Activated CD4-positive, alpha-beta memory T cell treated with anti-CD3 and anti-CD28 coated beads for 36 hours (primary cell): ENCODE measurements at regions not wholly inside any gene's neighbourhood (a gene's known extent, or its start where the extent isn't known, plus 50 kb on each side); places are given as distances from the start of the nearest gene placed in this dataset.

Experiments
- CTCF ChIA-PET: fragments of 350-600 bp; sonication (Branson Sonifier 250); formaldehyde crosslinking; loops from one replicate; lab custom pipeline; 2021; ENCODE audit warnings: antibody characterized with exemption, inconsistent platforms; lab: Charles Lee
- POLR2A ChIA-PET: fragments of 350-600 bp; sonication (Branson Sonifier 250); formaldehyde crosslinking; loops from one replicate; lab custom pipeline; 2021; ENCODE audit warnings: antibody characterized with exemption; lab: Charles Lee
- DNase-seq: peaks from one replicate; pipeline ENCODE4 v3.0.0-alpha.2; 2020
- H3K27ac Mint-ChIP-seq: one replicate; pipeline ENCODE4 v1.8.0; 2021; ENCODE audit warnings: mixed read lengths
- H3K27me3 Mint-ChIP-seq: one replicate; pipeline ENCODE4 v1.8.0; 2021; ENCODE audit warnings: mixed read lengths
- H3K36me3 Mint-ChIP-seq: one replicate; pipeline ENCODE4 v1.8.0; 2021; ENCODE audit warnings: mixed read lengths
- H3K4me1 Mint-ChIP-seq: one replicate; pipeline ENCODE4 v1.8.0; 2021; ENCODE audit warnings: low read depth, mixed read lengths
- H3K4me3 Mint-ChIP-seq: one replicate; pipeline ENCODE4 v1.8.0; 2021; ENCODE audit warnings: mild to moderate bottlenecking, mixed read lengths
- H3K9me3 Mint-ChIP-seq: one replicate; pipeline ENCODE4 v1.8.0; 2021; ENCODE audit warnings: mixed read lengths
- intact Hi-C: fragments of 100-400 bp; cut with micrococcal nuclease; formaldehyde crosslinking; loops from one replicate; pipeline ENCODE4 v1.15.1; 2023

GRCh38 chr20:7301807-7302206 lies 534.3 kb downstream of the BMP2 start:
- DNase-seq: no peak
- CTCF ChIA-PET: no interaction called here
- no peak overlapping the region for H3K4me3 Mint-ChIP-seq
- POLR2A ChIA-PET: no interaction called here
- intact Hi-C loops: no loop called here
- peaks cover 18% of the 10 kb centered on the region for H3K9me3 Mint-ChIP-seq
- H3K27ac Mint-ChIP-seq: no peak overlapping the region
- H3K36me3 Mint-ChIP-seq: no peaks in the 10 kb centered on the region
- no peaks in the 10 kb centered on the region for H3K27me3 Mint-ChIP-seq
- H3K4me1 Mint-ChIP-seq: no peaks in the 10 kb centered on the region

- no peaks in the 10 kb centered on the region for H3K27me3 Mint-ChIP-seq
- no peak for DNase-seq
- POLR2A ChIA-PET: no interaction called here
- CTCF ChIA-PET: no interaction called here
- H3K4me1 Mint-ChIP-seq: no peaks in the 10 kb centered on the region
- no peaks in the 10 kb centered on the region for H3K36me3 Mint-ChIP-seq
- no peak overlapping the region for H3K4me3 Mint-ChIP-seq
- no peak overlapping the region for H3K27ac Mint-ChIP-seq
- intact Hi-C loops: no loop called here
- H3K9me3 Mint-ChIP-seq: peaks cover 19% of the 10 kb centered on the region
Measured at GRCh38 chr20:7302250-7302649, 534.8 kb downstream of the BMP2 start.

DNA sequence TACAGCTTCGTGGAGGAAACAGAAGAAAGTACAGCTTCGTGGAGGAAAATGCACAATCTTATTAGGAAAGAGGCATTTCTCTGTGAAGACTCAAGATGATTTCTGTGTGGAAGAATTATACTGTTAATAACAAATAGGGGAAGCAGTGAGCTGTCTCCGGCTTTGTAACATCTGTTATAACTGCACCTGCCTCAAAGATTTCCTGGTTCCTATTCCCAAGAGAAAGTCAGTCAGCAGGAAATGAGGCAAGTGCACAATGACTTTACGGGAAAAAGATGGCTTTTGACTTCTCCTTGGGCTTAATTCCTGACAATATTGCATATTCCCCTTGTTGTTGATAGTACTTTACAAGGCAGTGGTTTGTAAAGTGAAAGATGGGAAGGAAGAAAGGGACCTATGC lies 538.5 kb downstream of the BMP2 start:
- Mint-ChIP-seq H3K9me3 (peaks cover 13% of the 10 kb centered on the region), H3K36me3 (no peaks in the 10 kb centered on the region), H3K27ac (no peak overlapping the region), H3K27me3 (no peaks in the 10 kb centered on the region), H3K4me3 (no peak overlapping the region), H3K4me1 (no peaks in the 10 kb centered on the region)
- CTCF ChIA-PET: no interaction called here
- no peak for DNase-seq
- intact Hi-C loops: no loop called here
- POLR2A ChIA-PET: no interaction called here

DNA sequence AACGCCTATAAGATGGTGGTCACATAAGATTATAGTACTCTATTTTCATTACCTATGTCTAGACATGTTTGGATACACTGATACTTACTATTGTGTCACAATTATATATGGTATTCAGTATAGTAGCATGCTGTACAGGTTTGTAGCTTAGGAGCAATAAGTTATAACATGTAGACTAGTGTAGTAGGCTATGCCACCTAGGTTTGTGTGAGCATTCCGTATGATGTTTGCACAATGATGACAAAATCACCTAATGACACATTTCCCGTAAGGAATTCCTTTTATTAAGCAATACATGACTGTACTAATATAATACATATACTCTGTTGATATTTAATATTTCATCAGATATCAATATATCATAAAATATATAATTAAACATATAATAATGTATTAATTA lies 540.7 kb downstream of the BMP2 start:
- no peaks in the 10 kb centered on the region for H3K4me1 Mint-ChIP-seq

GRCh38 chr20:7313047-7313446 lies 545.6 kb downstream of the BMP2 start:
- no peaks in the 10 kb centered on the region for H3K27me3 Mint-ChIP-seq
- intact Hi-C loops: no loop called here
- ChIA-PET CTCF (no interaction called here), POLR2A (no interaction called here)
- H3K9me3 Mint-ChIP-seq: peaks cover 10% of the 10 kb centered on the region
- no peak for DNase-seq
- no peaks in the 10 kb centered on the region for H3K4me1 Mint-ChIP-seq
- no peaks in the 10 kb centered on the region for H3K36me3 Mint-ChIP-seq
- no peak overlapping the region for H3K4me3 Mint-ChIP-seq
- H3K27ac Mint-ChIP-seq: no peak overlapping the region

More for the DNA sequence above, 540.7 kb downstream of the BMP2 start:
- Mint-ChIP-seq H3K4me3 (no peak overlapping the region), H3K36me3 (no peaks in the 10 kb centered on the region), H3K27ac (no peak overlapping the region), H3K27me3 (no peaks in the 10 kb centered on the region), H3K9me3 (peaks cover 12% of the 10 kb centered on the region)
- intact Hi-C loops: no loop called here
- POLR2A ChIA-PET: no interaction called here
- CTCF ChIA-PET: no interaction called here
- DNase-seq: no peak

GRCh38 chr20:7323957-7324356 lies 556.5 kb downstream of the BMP2 start:
- no peaks in the 10 kb centered on the region for H3K4me1 Mint-ChIP-seq
- H3K27me3 Mint-ChIP-seq: no peaks in the 10 kb centered on the region
- no peaks in the 10 kb centered on the region for H3K36me3 Mint-ChIP-seq
- intact Hi-C loops: no loop called here
- POLR2A ChIA-PET: no interaction called here
- DNase-seq: no peak
- CTCF ChIA-PET: no interaction called here
- no peak overlapping the region for H3K27ac Mint-ChIP-seq
- no peak overlapping the region for H3K4me3 Mint-ChIP-seq
- peaks cover 36% of the 10 kb centered on the region for H3K9me3 Mint-ChIP-seq

DNA sequence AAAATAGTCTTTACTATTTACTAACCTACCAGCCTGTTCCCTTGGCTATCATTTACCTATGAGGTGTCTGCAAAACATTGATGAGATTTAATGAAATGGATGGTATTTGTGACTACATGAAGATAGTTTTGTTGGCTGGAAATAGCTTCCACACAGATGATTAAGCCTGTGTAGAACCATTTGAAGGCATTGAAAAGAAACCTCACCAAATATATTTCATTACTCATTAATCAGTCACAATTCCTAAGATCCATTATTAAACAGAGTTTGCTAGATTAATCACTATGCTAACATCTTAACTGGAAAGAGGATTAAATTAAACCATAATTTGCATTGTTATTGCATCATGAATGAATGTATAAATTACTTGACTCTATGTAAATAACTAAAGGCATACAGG lies 560.3 kb downstream of the BMP2 start:
- DNase-seq: no peak
- Mint-ChIP-seq H3K9me3 (peaks cover 19% of the 10 kb centered on the region), H3K4me1 (no peaks in the 10 kb centered on the region), H3K36me3 (no peaks in the 10 kb centered on the region), H3K27ac (no peak overlapping the region), H3K27me3 (no peaks in the 10 kb centered on the region), H3K4me3 (no peak overlapping the region)
- ChIA-PET POLR2A (no interaction called here), CTCF (no interaction called here)
- intact Hi-C loops: no loop called here

GRCh38 chr20:7330850-7331249 lies 563.4 kb downstream of the BMP2 start:
- ChIA-PET CTCF (no interaction called here), POLR2A (no interaction called here)
- H3K9me3 Mint-ChIP-seq: peaks cover 21% of the 10 kb centered on the region
- H3K36me3 Mint-ChIP-seq: no peaks in the 10 kb centered on the region
- no peaks in the 10 kb centered on the region for H3K4me1 Mint-ChIP-seq
- intact Hi-C loops: no loop called here
- no peak overlapping the region for H3K27ac Mint-ChIP-seq
- no peak overlapping the region for H3K4me3 Mint-ChIP-seq
- DNase-seq: no peak
- no peaks in the 10 kb centered on the region for H3K27me3 Mint-ChIP-seq

DNA sequence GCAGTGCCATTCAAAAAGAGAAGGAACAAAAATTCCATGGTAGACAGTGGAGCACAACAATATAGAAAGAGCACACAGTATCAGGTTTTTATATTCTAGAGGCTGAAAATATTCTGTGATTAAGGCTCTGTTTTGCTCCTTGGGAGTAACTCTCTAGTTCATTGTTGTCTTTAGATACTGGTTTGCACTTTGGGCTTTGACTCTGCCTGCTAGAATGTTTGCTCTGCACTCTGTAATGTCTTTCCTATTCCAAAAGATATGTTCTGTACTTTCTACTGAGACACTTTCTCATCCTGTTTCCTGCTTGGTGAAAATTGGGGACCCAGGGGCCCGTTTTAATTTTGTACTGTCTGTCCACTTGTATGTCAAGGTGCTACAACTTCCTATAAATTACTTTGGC lies 564.7 kb downstream of the BMP2 start:
- CTCF ChIA-PET: no interaction called here
- peaks cover 13% of the 10 kb centered on the region for H3K9me3 Mint-ChIP-seq
- intact Hi-C loops: no loop called here
- DNase-seq: no peak
- H3K36me3 Mint-ChIP-seq: no peaks in the 10 kb centered on the region
- H3K4me1 Mint-ChIP-seq: no peaks in the 10 kb centered on the region
- no peaks in the 10 kb centered on the region for H3K27me3 Mint-ChIP-seq
- no peak overlapping the region for H3K27ac Mint-ChIP-seq
- POLR2A ChIA-PET: no interaction called here
- H3K4me3 Mint-ChIP-seq: no peak overlapping the region

DNA sequence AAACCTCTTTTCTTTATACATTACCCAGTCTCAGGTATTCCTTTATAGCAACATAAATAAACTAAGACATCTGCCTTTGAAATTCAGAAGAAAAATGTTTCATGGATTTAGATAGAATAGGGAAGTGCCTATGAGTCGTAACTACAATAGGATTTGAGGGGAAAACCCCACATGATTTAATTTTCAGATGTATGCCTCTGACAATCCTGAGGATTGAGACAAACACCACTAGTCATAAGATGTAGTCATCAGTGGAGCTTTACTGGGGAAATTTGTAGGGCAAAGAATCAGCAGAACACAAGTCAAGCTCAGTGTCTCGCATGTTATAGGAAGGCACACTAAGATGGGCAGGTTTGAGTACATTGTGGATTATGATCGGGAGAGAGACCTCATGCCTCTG lies 566.4 kb downstream of the BMP2 start:
- ChIA-PET CTCF (no interaction called here), POLR2A (no interaction called here)
- Mint-ChIP-seq H3K4me1 (no peaks in the 10 kb centered on the region), H3K9me3 (peaks cover 18% of the 10 kb centered on the region), H3K27me3 (no peaks in the 10 kb centered on the region), H3K36me3 (no peaks in the 10 kb centered on the region), H3K4me3 (no peak overlapping the region), H3K27ac (no peak overlapping the region)
- no peak for DNase-seq
- intact Hi-C loops: no loop called here

- no peak for DNase-seq
- intact Hi-C loops: no loop called here
- ChIA-PET POLR2A (no interaction called here), CTCF (no interaction called here)
- H3K27me3 Mint-ChIP-seq: no peaks in the 10 kb centered on the region
- no peaks in the 10 kb centered on the region for H3K36me3 Mint-ChIP-seq
- no peaks in the 10 kb centered on the region for H3K4me1 Mint-ChIP-seq
- no peak overlapping the region for H3K4me3 Mint-ChIP-seq
- peaks cover 12% of the 10 kb centered on the region for H3K9me3 Mint-ChIP-seq
- no peak overlapping the region for H3K27ac Mint-ChIP-seq
Measured at GRCh38 chr20:7346026-7346425, 578.5 kb downstream of the BMP2 start.

- DNase-seq: no peak
- Mint-ChIP-seq H3K27me3 (no peaks in the 10 kb centered on the region), H3K4me1 (no peaks in the 10 kb centered on the region), H3K27ac (no peak overlapping the region), H3K9me3 (peaks cover 14% of the 10 kb centered on the region), H3K36me3 (no peaks in the 10 kb centered on the region), H3K4me3 (no peak overlapping the region)
- intact Hi-C loops: no loop called here
- ChIA-PET CTCF (no interaction called here), POLR2A (no interaction called here)
Measured at GRCh38 chr20:7346562-7346961, 579.1 kb downstream of the BMP2 start.

- no peak overlapping the region for H3K4me3 Mint-ChIP-seq
- no peak overlapping the region for H3K27ac Mint-ChIP-seq
- intact Hi-C loops: no loop called here
- no peak for DNase-seq
- POLR2A ChIA-PET: no interaction called here
- no peaks in the 10 kb centered on the region for H3K4me1 Mint-ChIP-seq
- CTCF ChIA-PET: no interaction called here
- no peaks in the 10 kb centered on the region for H3K36me3 Mint-ChIP-seq
- H3K27me3 Mint-ChIP-seq: no peaks in the 10 kb centered on the region
- peaks cover 9% of the 10 kb centered on the region for H3K9me3 Mint-ChIP-seq
Measured at GRCh38 chr20:7347409-7347808, 579.9 kb downstream of the BMP2 start.

- ChIA-PET CTCF (no interaction called here), POLR2A (no interaction called here)
- H3K4me3 Mint-ChIP-seq: no peak overlapping the region
- H3K27me3 Mint-ChIP-seq: no peaks in the 10 kb centered on the region
- intact Hi-C loops: no loop called here
- no peaks in the 10 kb centered on the region for H3K4me1 Mint-ChIP-seq
- DNase-seq: no peak
- H3K9me3 Mint-ChIP-seq: peaks cover 9% of the 10 kb centered on the region
- no peak overlapping the region for H3K27ac Mint-ChIP-seq
- H3K36me3 Mint-ChIP-seq: no peaks in the 10 kb centered on the region
Measured at GRCh38 chr20:7348253-7348652, 580.8 kb downstream of the BMP2 start.
